Small intestine (tissue), 7 donors: ENCODE measurements at regions not wholly inside any gene's neighbourhood (a gene's known extent, or its start where the extent isn't known, plus 50 kb on each side); places are given as distances from the start of the nearest gene placed in this dataset.

Experiments used
- DNase-seq, 2 donors: peaks; one replicate each; pipeline versions ENCODE4 v3.0.0 to v3.0.0-alpha.2; 2013
- FAIRE-seq: peaks from 2 replicates; lab custom pipeline; 2012; peaks lifted over from hg19 to GRCh38; lab: Jason Lieb, UNC
- H3K27ac ChIP-seq, 3 donors: one replicate each; pipeline ENCODE4 v1.5.1; 2013; ENCODE audit warnings: low read length in 2 of 3, mild to moderate bottlenecking in 2 of 3, control low read depth in 1 of 3, inconsistent platforms in 1 of 3, low read depth in 1 of 3, moderate library complexity in 1 of 3
- H3K27me3 ChIP-seq, 3 donors: one replicate each; pipeline ENCODE4 v1.6.1; 2013; ENCODE audit warnings: low read length in 3 of 3, inconsistent platforms in 1 of 3; ENCODE audit not compliant: control insufficient read depth in 3 of 3, insufficient read depth in 3 of 3
- H3K36me3 ChIP-seq, 3 donors: one replicate each; pipeline ENCODE4 v1.6.1; 2013; ENCODE audit warnings: low read length in 3 of 3, inconsistent platforms in 1 of 3, low read depth in 1 of 3, mild to moderate bottlenecking in 1 of 3, moderate library complexity in 1 of 3; ENCODE audit not compliant: control insufficient read depth in 3 of 3, insufficient read depth in 2 of 3
- H3K4me1 ChIP-seq, 3 donors: one replicate each; pipeline ENCODE4 v1.6.1; 2013; ENCODE audit warnings: low read length in 2 of 3, inconsistent platforms in 1 of 3, low read depth in 1 of 3, mild to moderate bottlenecking in 1 of 3, moderate library complexity in 1 of 3; ENCODE audit not compliant: control insufficient read depth in 3 of 3, insufficient read depth in 2 of 3
- H3K4me3 ChIP-seq, 3 donors: one replicate each; pipeline ENCODE4 v1.5.1; 2013; ENCODE audit warnings: low read length in 3 of 3, control low read depth in 1 of 3, inconsistent platforms in 1 of 3, low read depth in 1 of 3, mild to moderate bottlenecking in 1 of 3, moderate library complexity in 1 of 3
- H3K9me3 ChIP-seq, 2 donors: one replicate each; pipeline ENCODE4 v1.6.1; 2013; ENCODE audit warnings: low read depth in 1 of 2, low read length in 1 of 2; ENCODE audit not compliant: control insufficient read depth in 2 of 2, insufficient read depth in 1 of 2
- WGBS, 3 donors: extraction: QIAGEN DNeasy Blood & Tissue Kit; methylation state at CpG; one replicate each; pipeline ENCODE4 v1.1.7; 2013; 5-methylcytosine and 5-hydroxymethylcytosine counted together
- donor health status: healthy with polysubstance abuse.
- donor health status: control.
- donor health status: control.
- donor health status: Bipolar disorder and iron deficiency.
- donor health status: healthy.

GRCh38 chr15:96237002-96237401, 93.5 kb upstream of the NR2F2 start:
- FAIRE-seq (no peak), DNase-seq (no peak)
- no peaks in the 10 kb centered on the region for H3K36me3 ChIP-seq
- H3K27me3 ChIP-seq, result no peaks in the 10 kb centered on the region
- H3K27ac ChIP-seq, result no peak overlapping the region
- H3K4me3 ChIP-seq, result no peak overlapping the region
- 87 to 92% (median 89%) methylated on average over 1 of the region's 1 CpG for WGBS, 3 donors
- no peaks in the 10 kb centered on the region for H3K4me1 ChIP-seq
- no peaks in the 10 kb centered on the region for H3K9me3 ChIP-seq

GRCh38 chr15:96242761-96243160, 87.7 kb upstream of the NR2F2 start:
- Histone ChIP-seq H3K36me3 (no peaks in the 10 kb centered on the region), H3K9me3 (peaks cover 0 to 4% of the 10 kb centered on the region in 2 donors), H3K27ac (no peak overlapping the region), H3K4me3 (no peak overlapping the region), H3K4me1 (no peaks in the 10 kb centered on the region), H3K27me3 (no peaks in the 10 kb centered on the region)
- WGBS, 3 donors, result 77 to 90% (median 88%) methylated on average over 1 of the region's 1 CpG
- FAIRE-seq (no peak), DNase-seq (no peak)

GRCh38 chr15:96243701-96244100, 86.8 kb upstream of the NR2F2 start:
- DNase-seq, result no peak
- WGBS, 3 donors, result 59 to 67% (median 66%) methylated on average over 4 of the region's 4 CpGs
- H3K36me3 ChIP-seq, result no peaks in the 10 kb centered on the region
- H3K9me3 ChIP-seq, result peaks cover 0 to 4% of the 10 kb centered on the region in 2 donors
- no peaks in the 10 kb centered on the region for H3K27me3 ChIP-seq
- H3K27ac ChIP-seq, result no peak overlapping the region
- no peak for FAIRE-seq
- no peaks in the 10 kb centered on the region for H3K4me1 ChIP-seq
- H3K4me3 ChIP-seq, result no peak overlapping the region

- Histone ChIP-seq H3K27me3 (no peaks in the 10 kb centered on the region), H3K36me3 (no peaks in the 10 kb centered on the region), H3K27ac (no peak overlapping the region), H3K4me1 (no peaks in the 10 kb centered on the region), H3K4me3 (no peak overlapping the region), H3K9me3 (peaks cover 0 to 4% of the 10 kb centered on the region in 2 donors)
- FAIRE-seq (no peak), DNase-seq (no peak)
- WGBS, 3 donors, result 84 to 94% (median 90%) methylated on average over 2 of the region's 2 CpGs
Measured at GRCh38 chr15:96245252-96245651, 85.2 kb upstream of the NR2F2 start.

- Histone ChIP-seq H3K4me1 (no peaks in the 10 kb centered on the region), H3K36me3 (no peaks in the 10 kb centered on the region), H3K27me3 (no peaks in the 10 kb centered on the region), H3K9me3 (peaks cover 0 to 4% of the 10 kb centered on the region in 2 donors), H3K27ac (no peak overlapping the region), H3K4me3 (no peak overlapping the region)
- DNase-seq, result no peak
- WGBS, 3 donors, result 89 to 92% (median 91%) methylated on average over 4 of the region's 4 CpGs
- FAIRE-seq, result no peak
Measured at GRCh38 chr15:96246057-96246456, 84.4 kb upstream of the NR2F2 start.

- H3K27ac ChIP-seq, result no peak overlapping the region
- WGBS, 3 donors, result 82 to 93% (median 87%) methylated on average over 2 of the region's 2 CpGs
- DNase-seq (no peak), FAIRE-seq (no peak)
- no peaks in the 10 kb centered on the region for H3K27me3 ChIP-seq
- H3K36me3 ChIP-seq, result no peaks in the 10 kb centered on the region
- H3K4me3 ChIP-seq, result no peak overlapping the region
- H3K9me3 ChIP-seq, result peaks cover 0 to 4% of the 10 kb centered on the region in 2 donors
- peaks cover 0 to 6% (median 0%) of the 10 kb centered on the region in 3 donors for H3K4me1 ChIP-seq
Measured at GRCh38 chr15:96247621-96248305, 82.7 kb upstream of the NR2F2 start.

- DNase-seq (peak; percentile 14 to 76), FAIRE-seq (no peak)
- no peaks in the 10 kb centered on the region for H3K9me3 ChIP-seq
- 39 to 79% (median 46%) methylated on average over 5 of the region's 5 CpGs for WGBS, 3 donors
- H3K4me3 ChIP-seq, result no peak overlapping the region
- H3K36me3 ChIP-seq, result no peaks in the 10 kb centered on the region
- peak overlapping the region in 1 of 3 donors; percentile 30 for H3K27ac ChIP-seq
- H3K4me1 ChIP-seq, result peaks cover 0 to 6% (median 0%) of the 10 kb centered on the region in 3 donors
- H3K27me3 ChIP-seq, result no peaks in the 10 kb centered on the region
Measured at GRCh38 chr15:96252148-96252547, 78.4 kb upstream of the NR2F2 start.

- Histone ChIP-seq H3K36me3 (no peaks in the 10 kb centered on the region), H3K27me3 (no peaks in the 10 kb centered on the region), H3K27ac (peak overlapping the region in 1 of 3 donors; percentile 10), H3K4me1 (peaks cover 0 to 6% (median 0%) of the 10 kb centered on the region in 3 donors), H3K9me3 (no peaks in the 10 kb centered on the region), H3K4me3 (no peak overlapping the region)
- DNase-seq (no peak), FAIRE-seq (no peak)
- WGBS, 3 donors, result 56 to 60% (median 60%) methylated on average over 7 of the region's 7 CpGs
Measured at GRCh38 chr15:96253006-96253747, 77.3 kb upstream of the NR2F2 start.
